HT-29 (cell line): ENCODE measurements at regions not wholly inside any gene's neighbourhood (a gene's known extent, or its start where the extent isn't known, plus 50 kb on each side); places are given as distances from the start of the nearest gene placed in this dataset.
"Not testable (repeated sequence)": the region's sequence is repeated elsewhere in the genome, so short reads cannot be mapped to it uniquely, and the experiment has no call there.

Source experiments
- DNase-seq: peaks from one replicate; pipeline ENCODE4 v3.0.0-alpha.2; 2015; ENCODE audit warnings: low spot score

DNA sequence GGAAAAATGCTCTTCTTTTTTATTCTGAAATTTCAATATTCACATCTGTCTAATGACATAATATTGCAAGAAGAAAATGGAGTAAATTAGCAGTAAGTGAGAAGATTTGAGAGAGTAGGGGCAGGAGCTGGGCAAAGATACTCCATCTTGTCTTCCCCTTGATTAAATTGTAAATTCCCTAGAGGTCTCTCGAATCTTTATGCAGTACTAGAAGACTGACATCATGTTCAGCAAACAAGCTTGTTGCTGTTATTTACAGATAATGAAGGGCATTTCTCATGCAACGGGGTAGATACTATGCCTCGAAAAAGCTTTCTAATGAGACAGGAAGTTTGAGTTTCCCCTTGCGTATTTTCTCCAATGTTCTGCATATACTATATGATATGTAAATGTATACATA, 306.9 kb upstream of the PTCHD4 start:
- DNase-seq: no peak

DNA sequence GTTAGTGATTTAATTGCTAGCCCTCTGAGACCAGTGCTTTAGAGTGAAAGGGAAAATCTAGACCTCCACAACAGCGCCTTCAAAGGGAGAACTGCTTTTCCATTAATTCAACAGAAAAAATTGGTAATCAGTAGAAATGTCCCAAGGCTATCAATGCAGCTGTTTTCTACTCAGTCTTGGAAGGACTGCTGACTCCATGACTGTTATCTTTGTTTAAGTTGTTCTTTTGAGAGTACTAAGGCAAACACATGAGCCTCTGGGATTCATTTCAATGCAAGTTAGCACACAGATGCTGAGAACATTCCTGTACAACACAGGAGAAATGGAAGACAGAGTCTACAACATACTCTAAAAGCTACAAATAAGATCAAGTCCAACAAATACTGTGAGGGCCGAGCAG, 301.7 kb upstream of the PTCHD4 start:
- DNase-seq: no peak

DNA sequence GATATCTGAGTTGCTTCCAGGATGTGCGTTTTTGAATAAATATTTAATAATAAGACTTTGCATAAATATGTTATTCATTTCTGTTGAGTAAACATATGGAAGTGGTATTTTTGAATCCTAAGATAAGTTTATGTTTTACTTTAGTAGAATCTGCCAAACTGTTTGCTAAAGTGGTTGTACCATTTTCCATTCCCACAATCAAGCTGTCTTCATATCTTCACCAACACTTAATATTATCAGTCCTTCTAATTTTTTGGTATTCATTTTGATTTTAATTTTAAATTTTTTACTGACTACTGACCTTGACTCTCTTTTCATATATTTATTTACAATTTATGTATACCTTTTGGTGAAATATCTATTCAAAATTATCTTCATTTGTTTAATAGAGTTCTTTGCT, 293.9 kb upstream of the PTCHD4 start:
- no peak for DNase-seq

DNA sequence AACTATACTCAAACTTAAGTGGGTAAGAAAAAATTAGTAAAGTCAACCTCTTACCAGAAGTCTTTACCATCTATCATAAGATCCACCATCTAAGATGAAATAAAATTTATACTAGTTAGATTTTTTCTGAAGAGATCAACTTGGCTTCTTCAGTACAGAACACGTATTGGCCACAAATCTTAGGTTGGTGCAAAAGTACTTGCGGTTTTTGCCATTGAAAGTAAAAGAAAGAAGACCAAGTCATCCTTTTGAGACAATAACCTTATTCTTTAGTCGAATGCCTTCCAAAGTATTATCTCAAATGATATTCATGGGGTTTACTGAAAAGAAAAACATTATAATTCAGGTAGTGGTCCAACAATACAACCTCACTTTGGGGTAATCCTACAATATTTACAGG, 292.6 kb upstream of the PTCHD4 start:
- DNase-seq: no peak

DNA sequence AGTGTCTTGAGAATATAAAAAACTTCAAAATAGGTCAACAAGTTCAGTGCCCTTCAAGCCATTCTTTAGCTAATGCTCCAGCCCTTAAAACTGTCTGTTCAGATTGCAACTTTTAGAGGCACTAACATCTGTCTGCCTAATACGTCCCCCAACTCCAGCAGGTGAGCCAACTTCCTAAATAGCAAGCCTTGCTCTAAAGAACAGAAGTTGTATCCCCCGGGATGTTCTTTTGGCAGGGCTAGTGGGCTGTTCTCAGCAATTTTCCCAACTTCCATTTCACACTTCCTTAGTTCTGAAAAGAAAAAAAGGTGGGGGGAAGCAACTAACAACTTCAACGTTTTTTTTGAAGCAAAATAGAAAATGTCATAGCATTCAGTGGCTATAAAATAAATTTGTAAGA, 290.0 kb upstream of the PTCHD4 start:
- no peak for DNase-seq

DNA sequence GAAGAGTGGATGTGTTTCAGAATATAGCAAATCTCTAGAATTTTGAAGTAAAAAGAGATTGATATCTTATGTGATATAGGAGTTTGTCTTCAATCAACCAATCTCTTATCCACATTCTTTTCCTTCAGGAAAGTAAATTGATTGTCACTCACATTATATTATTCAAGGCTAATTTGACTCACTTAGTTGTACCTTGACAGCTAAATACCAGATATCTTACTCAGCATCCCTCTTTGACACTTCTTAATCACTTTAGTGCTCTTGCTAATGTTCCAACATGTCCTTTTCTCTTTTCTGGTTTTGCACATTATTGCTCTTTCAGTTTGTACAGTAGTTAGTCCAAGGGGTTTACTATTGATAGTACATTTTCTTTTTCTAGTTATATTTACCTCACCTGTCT, 286.9 kb upstream of the PTCHD4 start:
- DNase-seq: no peak

DNA sequence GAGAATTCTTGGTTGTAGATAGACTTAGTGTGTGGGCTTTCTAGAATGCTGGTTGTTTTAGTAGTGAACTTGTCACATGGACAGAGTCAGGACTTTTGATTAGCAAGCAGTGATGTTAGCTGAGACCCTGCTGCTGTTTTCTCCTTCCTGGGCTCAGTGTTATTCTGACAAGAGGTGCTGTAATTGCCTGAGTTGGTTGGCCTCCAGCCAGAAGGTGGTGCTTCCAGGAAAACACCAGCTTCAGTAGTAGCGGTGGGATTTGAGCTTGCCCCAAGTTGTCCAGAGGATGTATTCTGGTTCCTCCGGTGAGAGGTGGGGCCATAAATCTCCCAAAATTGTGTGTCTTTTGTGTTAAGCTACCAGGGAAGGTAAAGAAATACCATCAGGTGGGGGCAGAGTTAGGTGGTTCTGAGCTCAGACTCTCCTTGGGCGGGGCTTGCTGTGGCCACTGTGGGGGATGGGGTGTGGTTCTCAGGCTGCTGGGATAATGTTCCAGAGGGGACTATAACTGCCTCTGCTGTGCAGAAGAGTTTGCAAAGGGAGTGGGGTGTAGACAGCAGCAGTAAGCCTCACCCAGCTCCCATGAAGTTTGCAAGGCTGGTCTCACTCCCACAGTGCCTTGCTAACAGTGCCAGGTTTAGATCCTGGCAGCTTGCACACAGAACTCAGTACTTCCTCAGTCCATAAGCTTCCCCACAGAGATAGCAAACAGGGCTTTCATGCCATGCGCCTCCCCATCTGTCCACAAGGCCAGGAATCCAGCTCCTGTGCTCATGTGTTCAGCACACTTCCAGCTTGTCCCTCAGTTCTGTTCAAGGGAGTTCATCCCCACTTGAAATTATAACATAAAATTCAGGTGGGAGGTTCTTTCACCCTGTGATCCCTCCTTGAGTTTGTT, 278.4 kb upstream of the PTCHD4 start:
- peak; percentile 63 for DNase-seq

DNA sequence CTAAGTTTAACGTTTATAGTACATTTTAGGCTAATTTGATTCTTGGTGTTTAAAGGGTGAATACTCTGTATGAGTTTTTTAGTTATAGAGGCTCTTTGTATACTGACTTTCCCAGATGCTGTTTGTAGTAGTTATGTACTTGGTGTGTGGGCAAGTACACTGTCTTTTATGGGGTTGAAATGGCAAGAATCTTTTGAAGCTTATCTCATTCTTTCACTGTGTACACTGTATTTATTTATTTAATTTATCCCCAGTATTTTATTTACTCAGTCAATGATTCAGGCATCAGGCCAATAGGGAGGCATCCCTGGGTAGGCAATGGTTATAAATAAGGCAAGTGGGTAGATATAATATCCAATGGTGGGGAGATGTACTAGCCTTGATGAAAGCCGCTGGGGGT, 277.0 kb upstream of the PTCHD4 start:
- peak; percentile 42 for DNase-seq

DNA sequence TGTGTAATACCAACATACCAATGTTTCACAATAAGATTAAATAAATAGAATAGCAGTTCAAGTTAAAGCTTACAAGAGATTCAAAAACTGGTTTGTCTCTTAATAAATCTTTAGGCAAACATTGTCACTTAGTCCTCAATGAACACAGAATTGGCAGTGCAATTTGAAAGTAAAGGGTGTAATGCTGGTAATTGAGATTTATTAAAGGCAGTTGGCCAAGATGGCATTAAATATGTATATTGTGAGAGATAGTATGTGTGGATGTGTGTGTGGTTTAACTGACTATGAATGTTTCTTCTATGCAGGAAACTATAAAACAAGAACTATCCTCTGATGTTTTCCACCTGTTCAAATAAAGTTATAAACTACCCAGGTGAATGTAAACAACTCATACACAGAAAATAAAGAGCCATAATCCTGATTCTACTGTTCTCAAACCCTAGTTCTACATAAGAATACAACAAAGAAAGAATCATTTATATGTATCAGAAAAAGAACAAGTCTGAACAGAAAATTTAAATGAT, 267.9 kb upstream of the PTCHD4 start:
- DNase-seq: peak; percentile 29

DNA sequence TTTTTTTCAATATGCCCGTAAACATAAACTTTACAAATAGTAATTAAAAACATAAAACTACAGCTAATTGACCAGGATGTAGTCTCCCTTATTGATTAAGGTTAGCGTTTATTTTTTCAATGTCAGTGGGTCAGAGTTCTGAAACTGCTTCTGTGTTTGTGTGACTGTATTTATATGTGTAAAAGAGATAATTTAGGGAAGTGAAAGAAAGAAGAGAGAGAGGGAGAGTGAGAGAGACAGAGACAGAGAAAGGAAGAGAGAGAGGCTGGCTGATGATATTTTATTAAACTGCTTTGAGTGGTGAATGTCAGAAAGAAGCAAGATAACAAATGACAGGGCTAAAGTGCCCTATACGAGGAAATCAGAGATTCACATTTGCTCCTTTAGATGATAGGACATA, 266.1 kb upstream of the PTCHD4 start:
- no peak for DNase-seq

DNA sequence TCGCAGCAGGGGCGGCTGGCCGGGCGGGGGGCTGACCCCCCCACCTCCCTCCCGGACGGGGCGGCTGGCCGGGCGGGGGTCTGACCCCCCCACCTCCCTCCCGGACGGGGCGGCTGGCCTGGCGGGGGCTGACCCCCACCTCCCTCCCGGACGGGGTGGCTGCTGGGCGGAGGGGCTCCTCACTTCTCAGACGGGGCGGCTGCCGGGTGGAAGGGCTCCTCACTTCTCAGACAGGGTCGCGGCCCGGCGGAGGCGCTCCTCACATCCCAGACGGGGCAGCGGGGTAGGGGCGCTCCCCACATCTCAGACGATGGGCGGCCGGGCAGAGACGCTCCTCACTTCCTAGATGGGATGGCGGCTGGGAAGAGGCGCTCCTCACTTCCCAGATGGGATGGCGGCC, 260.2 kb upstream of the PTCHD4 start:
- DNase-seq: not testable (repeated sequence)

DNA sequence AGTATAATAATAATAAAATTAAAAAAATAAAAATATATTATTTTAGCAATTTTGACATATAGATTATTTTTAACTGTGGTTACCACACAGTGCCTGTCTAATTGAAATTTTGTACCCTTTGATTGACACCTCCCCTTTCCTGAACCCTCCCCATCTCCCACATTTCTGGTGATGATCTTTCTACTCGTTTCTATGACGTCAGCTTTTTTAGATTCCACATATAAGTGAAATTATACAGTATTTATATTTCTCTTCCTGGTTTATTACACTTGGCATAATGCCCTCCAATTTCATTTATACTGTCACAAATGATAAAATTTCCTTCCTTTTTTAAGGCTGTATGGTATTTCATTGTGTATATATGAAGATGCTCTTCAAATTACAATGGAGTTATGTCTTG, 258.1 kb upstream of the PTCHD4 start:
- DNase-seq: no peak

DNA sequence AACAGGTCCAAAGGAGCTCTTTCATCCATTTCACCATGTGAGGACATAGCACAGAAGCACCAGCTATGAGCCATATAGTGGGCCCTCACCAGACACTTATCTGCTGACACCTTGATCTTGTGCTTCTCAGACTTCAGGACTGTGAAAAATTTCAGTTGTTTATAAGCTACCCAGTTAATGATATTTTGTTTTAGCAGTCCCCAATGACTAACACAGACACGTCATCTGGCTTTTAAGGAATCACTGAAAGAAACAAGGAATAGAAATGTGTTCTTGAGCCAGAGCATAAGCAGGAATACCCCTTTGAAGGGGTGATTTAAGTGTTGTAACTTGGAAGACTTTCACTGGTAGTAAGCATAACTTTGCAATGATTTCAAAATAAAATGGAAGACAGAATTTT, 214.7 kb upstream of the PTCHD4 start:
- DNase-seq: no peak

DNA sequence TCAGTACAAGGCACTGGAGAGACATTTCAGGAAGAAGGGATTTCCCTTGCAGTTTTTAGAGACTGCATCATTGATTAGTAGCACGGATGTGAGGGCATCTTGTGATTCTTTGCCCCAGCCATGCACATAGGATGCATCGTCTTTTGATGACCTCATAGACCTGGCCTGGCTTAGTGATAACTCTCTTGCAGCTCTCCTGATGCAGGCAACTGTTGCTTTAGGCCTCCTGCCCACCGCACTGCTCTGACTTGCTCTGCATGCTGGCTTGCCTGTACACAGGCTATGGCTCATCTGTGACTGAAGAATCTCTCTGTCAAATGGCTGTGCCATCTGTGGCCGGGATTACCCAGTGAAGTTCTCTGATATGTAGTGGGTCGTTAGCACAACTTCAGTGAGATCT, 207.7 kb upstream of the PTCHD4 start:
- no peak for DNase-seq

DNA sequence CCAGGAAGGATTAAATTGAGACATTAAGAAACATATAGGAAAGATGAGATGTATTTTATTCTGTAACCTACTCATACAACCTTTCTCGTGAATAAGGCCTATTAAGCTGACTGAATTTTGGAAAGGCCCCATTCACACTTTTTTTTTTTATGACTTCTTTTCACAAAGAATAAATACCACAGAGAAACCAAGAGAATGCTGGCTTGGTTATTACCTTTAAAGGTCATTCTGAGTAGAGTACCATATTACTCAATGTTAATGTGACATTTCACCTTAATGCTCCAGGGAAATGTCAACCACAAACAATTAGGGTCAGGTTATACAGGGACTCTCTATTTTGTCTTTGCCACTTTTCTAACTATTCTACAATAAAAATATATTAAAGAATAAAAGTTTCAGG, 204.9 kb upstream of the PTCHD4 start:
- no peak for DNase-seq

DNA sequence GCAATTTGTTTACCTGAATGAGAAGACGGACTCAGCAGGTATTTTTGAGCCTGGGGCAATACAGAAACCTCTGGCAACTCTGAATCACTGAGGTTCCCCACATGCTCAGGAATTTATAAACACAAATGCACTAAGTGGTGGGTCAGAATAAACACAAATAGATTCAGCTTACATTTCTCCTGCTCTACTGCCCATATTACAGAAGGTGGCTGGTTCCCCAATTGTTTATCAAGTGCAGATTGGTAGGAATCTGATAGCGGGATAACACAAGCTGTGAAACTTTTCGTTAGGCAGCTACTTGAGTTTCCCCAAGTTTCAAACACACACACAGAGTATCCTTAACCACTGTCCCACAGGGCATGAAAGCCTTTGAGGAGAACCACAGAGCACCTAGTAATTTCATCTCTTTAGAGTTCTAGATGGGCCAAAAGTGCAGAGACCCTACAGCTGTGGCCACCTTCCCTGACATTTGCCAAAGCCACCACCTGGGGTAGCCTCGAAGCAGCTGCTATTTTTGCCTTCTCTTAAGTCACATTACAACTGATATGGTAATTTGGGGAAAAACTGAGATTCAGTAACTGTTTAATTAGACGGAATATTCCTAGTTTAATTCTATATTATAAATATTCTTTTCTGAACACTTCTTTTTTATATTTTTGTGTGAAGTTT, 204.2 kb upstream of the PTCHD4 start:
- no peak for DNase-seq

DNA sequence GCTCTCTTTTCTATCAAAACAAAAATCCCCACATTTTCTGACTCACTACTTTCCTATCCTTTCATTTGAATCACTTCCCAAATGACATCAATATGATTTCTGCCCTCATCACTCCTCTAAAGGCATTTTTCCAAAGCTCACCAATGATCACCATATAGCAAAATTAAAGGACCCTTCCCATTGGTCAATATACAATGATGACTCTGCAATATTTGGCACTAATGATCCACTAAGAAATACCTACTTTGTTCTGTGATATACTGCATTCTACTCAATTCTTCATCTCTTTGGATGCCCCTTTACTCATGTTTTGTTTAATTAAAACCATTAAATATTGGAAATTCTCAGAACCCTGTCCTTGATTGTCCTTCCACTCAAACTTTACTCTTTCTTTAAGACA, 200.3 kb upstream of the PTCHD4 start:
- no peak for DNase-seq

DNA sequence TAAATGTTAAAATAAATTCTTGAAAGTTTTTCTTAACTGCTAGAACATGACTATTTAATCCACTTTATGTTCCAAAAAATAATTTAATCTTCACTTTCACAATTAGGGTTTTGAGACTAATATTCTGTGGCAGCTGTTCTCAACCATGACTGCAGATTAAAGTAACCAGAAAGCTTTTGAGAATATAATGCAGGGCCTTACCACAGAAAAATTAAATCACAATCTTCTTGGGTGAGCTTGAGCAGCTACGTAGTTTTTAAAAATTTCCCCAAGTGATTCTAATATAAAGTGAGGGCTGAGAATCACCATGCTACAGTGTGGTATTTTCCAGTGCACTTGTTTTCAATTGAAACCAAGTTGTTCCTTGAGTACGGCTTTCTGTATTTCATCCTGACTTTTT, 196.6 kb upstream of the PTCHD4 start:
- DNase-seq: no peak

DNA sequence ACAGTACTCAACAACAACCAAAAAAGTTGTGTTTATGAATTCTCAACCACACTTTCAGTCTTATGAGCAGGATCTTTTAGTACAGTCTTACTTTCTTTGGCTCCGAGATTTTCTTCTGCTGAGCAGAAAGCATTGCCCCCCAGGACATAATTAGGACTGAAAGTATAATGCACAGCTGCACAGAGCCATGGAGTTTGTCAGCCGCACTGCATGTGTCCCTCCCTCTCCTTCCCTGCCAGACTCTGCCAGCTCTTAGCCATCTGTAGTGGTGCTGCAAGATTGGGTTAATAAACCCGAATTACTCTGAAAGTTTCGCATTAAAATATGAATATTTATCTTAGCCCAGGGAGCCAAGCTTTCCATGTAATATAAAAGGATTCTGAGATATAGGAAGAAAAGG, 179.6 kb upstream of the PTCHD4 start:
- DNase-seq: no peak

DNA sequence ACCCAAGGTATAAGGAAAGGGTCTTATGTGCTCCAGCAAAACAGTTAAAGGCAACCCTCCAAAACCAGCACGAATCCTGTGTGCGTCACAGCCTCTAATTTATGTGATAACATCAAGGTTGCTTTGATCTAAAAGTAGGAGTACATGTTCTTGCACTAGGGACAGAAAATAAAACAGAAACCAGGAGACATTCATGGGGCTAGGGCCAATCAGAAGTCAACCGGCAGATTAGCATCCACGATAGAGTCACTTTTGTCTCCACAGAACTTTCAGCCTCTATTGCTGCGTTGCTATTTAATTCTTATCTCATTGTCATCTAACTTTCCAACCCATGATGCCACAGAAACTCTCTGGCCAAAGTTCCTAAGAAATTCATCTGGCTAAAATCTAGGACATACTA, 178.8 kb upstream of the PTCHD4 start:
- DNase-seq: no peak

DNA sequence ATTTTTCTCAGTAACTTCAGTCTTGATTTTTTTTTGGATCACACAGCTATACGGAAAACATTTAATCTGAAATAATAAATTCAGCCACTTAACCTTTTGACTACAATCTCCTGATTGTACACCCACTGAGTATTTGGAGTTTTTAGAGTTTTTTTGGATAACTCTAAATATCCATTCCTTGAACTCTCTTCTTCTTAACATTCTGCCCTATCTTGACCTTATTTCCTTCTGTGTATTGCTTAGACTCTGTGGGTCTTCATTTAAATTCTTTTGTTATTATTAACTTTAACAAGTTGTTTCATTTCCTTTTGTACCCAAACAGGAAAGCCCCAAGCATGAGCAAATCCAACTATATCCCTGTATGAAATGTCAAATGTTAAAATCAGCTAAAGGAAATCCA, 170.2 kb upstream of the PTCHD4 start:
- no peak for DNase-seq

DNA sequence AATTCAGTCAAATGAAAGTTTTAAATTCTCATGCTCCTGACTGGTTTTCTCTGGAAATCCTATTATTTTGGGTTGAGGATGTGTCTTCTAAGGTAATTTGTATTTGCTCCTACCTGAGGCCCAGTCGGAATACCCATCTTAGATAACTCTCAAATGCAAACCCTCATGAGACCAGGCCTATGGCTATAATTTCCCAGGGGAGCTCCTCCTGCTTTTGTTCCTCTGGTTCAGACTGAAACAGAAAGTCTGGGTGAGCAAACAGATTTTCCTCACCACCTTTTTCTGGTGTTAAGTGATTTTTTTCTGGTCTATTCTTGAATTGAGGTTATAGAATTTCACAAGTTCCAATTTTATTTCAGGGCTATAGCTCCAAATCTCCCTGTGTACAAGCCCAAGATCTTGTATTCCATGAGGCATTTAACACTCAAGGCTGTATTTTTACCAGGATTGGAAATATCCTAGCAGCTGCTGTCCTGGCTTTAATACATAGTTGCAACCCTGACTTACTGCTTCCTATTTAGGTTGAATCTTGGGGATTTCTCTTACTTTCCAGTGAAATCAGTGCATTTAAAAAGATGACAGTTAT, 169.1 kb upstream of the PTCHD4 start:
- DNase-seq: no peak

DNA sequence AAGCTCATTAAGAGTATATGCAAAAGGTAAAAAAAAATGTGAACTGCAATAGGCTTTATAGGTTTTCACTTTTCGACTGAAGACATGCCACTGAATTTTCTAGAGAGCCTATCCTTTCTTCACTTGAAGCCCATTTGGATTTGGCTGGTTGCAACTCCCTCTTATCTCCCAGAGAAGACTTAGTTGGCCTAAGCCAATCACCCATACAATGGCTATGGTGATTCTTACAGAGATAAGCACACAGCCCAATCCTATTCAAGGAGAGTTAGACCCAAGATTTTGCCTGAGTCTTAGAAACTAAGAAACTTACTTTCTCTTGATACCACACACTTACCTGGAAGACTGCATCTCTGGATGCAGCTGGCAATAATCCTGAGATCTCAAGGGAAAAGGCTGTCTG, 167.3 kb upstream of the PTCHD4 start:
- DNase-seq: no peak
